Adrenal gland (tissue), 9 donors: ENCODE measurements at regions not wholly inside any gene's neighbourhood (a gene's known extent, or its start where the extent isn't known, plus 50 kb on each side); places are given as distances from the start of the nearest gene placed in this dataset.

Source experiments
- DNase-seq, 7 donors: peaks; one replicate each; pipeline ENCODE4 v3.0.0-alpha.2; 2019 to 2020
- H3K27ac ChIP-seq, 5 donors: fragments of 200-600 bp; sonication (generic) in 4 of 5; 1 replicate in 3 of 5; 2 replicates in 2 of 5; pipeline versions ENCODE4 v1.5.1 to v1.8.0; 2016 to 2020; ENCODE audit warnings: mild to moderate bottlenecking in 1 of 5
- H3K27me3 ChIP-seq: fragments of 200-600 bp; 2 replicates; pipeline ENCODE4 v1.8.0; 2021
- H3K36me3 ChIP-seq, 2 donors: fragments of 200-600 bp; replicated peaks in 1 of 2; 1 replicate in 1 of 2; 2 replicates in 1 of 2; pipeline versions ENCODE4 v1.5.1 to v1.8.0; 2018 to 2022
- H3K4me1 ChIP-seq, 2 donors: fragments of 200-600 bp; replicated peaks in 1 of 2; 1 replicate in 1 of 2; 2 replicates in 1 of 2; pipeline versions ENCODE4 v1.5.1 to v1.8.0; 2018 to 2021
- H3K4me3 ChIP-seq, 4 donors: fragments of 200-600 bp; sonication (generic) in 3 of 4; one replicate each; pipeline ENCODE4 v1.5.1; 2016 to 2018
- H3K9me3 ChIP-seq, 3 donors: fragments of 200-600 bp; sonication (generic) in 1 of 3; replicated peaks in 1 of 3; 1 replicate in 2 of 3; 2 replicates in 1 of 3; pipeline versions ENCODE4 v1.5.1 to v1.8.0; 2016 to 2021
- CTCF ChIP-seq, 6 experiments: fragments of 450-650 bp in 4 of 6; fragments of 200-600 bp in 2 of 6; sonication (generic) in 1 of 6; IDR thresholded peaks; 1 replicate in 5 of 6; 2 replicates in 1 of 6; pipeline versions ENCODE4 v1.5.1 to v1.8.0; 2016 to 2021; ENCODE audit warnings: antibody characterized with exemption in 6 of 6, mild to moderate bottlenecking in 2 of 6, moderate library complexity in 1 of 6
- POLR2A ChIP-seq, 2 donors: fragments of 450-650 bp; IDR thresholded peaks; one replicate each; pipeline ENCODE4 v1.6.1; 2017; ENCODE audit warnings: antibody characterized with exemption in 2 of 2, mild to moderate bottlenecking in 2 of 2, moderate library complexity in 1 of 2
- WGBS, 4 donors: extraction: QIAGEN DNeasy Blood & Tissue Kit in 2 of 4; methylation state at CpG; one replicate each; pipeline versions ENCODE4 v1.1.5 to v1.1.7; 2013 to 2017; 5-methylcytosine and 5-hydroxymethylcytosine counted together
- intact Hi-C, 2 donors: fragments of 100-400 bp; cut with DNase I; formaldehyde crosslinking; loops; one replicate each; pipeline versions ENCODE4 v1.14.1 to v1.15.0; 2022 to 2023
- donor health status: healthy with polysubstance abuse.
- donor health status: Bipolar disorder and iron deficiency.
- donor health status: DM: yes; HTN: yes; CAD: no.
- donor health status: DM: no; HTN: no; CAD: no.
- donor health status: DM: no; HTN: no; CAD: no.

DNA sequence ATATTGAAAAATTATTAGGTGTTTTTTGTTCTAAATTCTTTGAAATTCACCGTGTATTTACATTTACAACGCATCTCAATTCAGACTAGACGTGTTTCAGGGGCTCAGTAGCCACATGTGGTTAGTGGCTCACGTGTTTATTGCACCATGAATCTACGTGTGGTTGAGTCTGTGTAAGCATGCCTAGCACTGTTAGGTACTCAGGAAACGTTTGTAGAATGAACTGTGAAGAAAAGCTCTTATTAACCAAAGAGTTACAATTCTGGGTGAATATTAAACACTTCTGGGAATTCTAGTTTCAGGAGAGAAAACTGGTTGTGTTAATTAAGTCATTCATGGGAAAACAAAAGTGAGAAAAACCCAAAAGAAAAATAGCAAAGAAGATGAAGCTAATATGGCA lies 117.5 kb upstream of the CDH6 start:
- intact Hi-C loops = no loop called here
- H3K27ac ChIP-seq = no peak overlapping the region
- 57 to 60% (median 59%) methylated on average over 6 of the region's 6 CpGs for WGBS, 4 donors
- no peak for TF ChIP-seq CTCF (IDR thresholded peaks at IDR 0.05)
- no peak for TF ChIP-seq POLR2A (IDR thresholded peaks at IDR 0.05)
- no peak overlapping the region for H3K4me3 ChIP-seq
- H3K36me3 ChIP-seq = no peaks in the 10 kb centered on the region
- H3K9me3 ChIP-seq = no peaks in the 10 kb centered on the region
- H3K27me3 ChIP-seq = no peaks in the 10 kb centered on the region
- no peak for DNase-seq
- H3K4me1 ChIP-seq = no peaks in the 10 kb centered on the region

GRCh38 chr5:31068287-31068686 lies 125.2 kb upstream of the CDH6 start:
- no peak for DNase-seq
- Histone ChIP-seq H3K9me3 (no peaks in the 10 kb centered on the region), H3K27me3 (no peaks in the 10 kb centered on the region), H3K4me1 (no peaks in the 10 kb centered on the region), H3K36me3 (no peaks in the 10 kb centered on the region), H3K4me3 (no peak overlapping the region), H3K27ac (no peak overlapping the region)
- 49 to 78% (median 58%) methylated on average over 1 of the region's 1 CpG for WGBS, 4 donors
- TF ChIP-seq POLR2A (IDR thresholded peaks at IDR 0.05) (no peak), CTCF (IDR thresholded peaks at IDR 0.05) (no peak)
- intact Hi-C loops = no loop called here

GRCh38 chr5:31066655-31067328 lies 126.7 kb upstream of the CDH6 start:
- intact Hi-C loops = no loop called here
- 55 to 63% (median 60%) methylated on average over 5 of the region's 5 CpGs for WGBS, 4 donors
- no peak overlapping the region for H3K4me3 ChIP-seq
- H3K9me3 ChIP-seq = no peaks in the 10 kb centered on the region
- no peak overlapping the region for H3K27ac ChIP-seq
- no peak for TF ChIP-seq CTCF (IDR thresholded peaks at IDR 0.05)
- TF ChIP-seq POLR2A (IDR thresholded peaks at IDR 0.05) = no peak
- H3K4me1 ChIP-seq = no peaks in the 10 kb centered on the region
- no peak for DNase-seq
- no peaks in the 10 kb centered on the region for H3K27me3 ChIP-seq
- H3K36me3 ChIP-seq = no peaks in the 10 kb centered on the region

GRCh38 chr5:31064215-31064614 lies 129.3 kb upstream of the CDH6 start:
- intact Hi-C loops = no loop called here
- TF ChIP-seq CTCF (IDR thresholded peaks at IDR 0.05) (no peak), POLR2A (IDR thresholded peaks at IDR 0.05) (no peak)
- Histone ChIP-seq H3K4me3 (no peak overlapping the region), H3K4me1 (no peaks in the 10 kb centered on the region), H3K27ac (no peak overlapping the region), H3K27me3 (no peaks in the 10 kb centered on the region), H3K36me3 (no peaks in the 10 kb centered on the region), H3K9me3 (no peaks in the 10 kb centered on the region)
- no peak for DNase-seq
- 36 to 60% (median 44%) methylated on average over 3 of the region's 3 CpGs for WGBS, 4 donors
